OCI-LY1 (cell line): ENCODE measurements at regions not wholly inside any gene's neighbourhood (a gene's known extent, or its start where the extent isn't known, plus 50 kb on each side); places are given as distances from the start of the nearest gene placed in this dataset.

Experiments used
- EZH2 ChIP-seq: fragments of 200-600 bp; sonication (generic), shearing (Covaris generic); IDR thresholded peaks from 2 replicates; pipeline ENCODE4 v1.8.0; 2017; ENCODE audit warnings: borderline replicate concordance, mixed run types, mild to moderate bottlenecking, antibody characterized with exemption, low read length, moderate library complexity, mixed read lengths
- TF ChIP-seq, protein P1 (sequence below): fragments of 200-600 bp; sonication (generic), shearing (Covaris generic); IDR thresholded peaks from 2 replicates; pipeline ENCODE4 v1.5.1; 2017; ENCODE audit warnings: mild to moderate bottlenecking, antibody characterized with exemption, low read length, moderate library complexity, mixed read lengths

DNA sequence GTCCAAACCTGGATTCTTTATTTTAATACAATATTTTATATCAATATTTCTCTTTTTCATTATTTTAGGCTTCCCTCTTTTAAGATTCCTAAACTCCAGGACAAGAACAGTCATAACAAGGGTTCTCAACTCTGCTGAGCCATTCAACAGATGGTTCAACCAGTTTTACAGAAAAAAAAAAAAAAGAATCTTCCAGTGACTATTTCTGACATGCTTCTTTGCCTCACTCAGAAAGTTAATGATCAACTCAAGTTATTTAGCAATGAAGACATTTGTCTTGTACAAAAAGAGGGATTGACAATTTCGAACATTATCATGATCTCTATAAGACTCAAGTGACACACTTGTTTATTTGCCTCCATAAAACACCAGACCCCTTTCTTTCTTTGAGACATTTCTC is 282.6 kb upstream of the GRID2 start:
- TF ChIP-seq, protein P1, sequence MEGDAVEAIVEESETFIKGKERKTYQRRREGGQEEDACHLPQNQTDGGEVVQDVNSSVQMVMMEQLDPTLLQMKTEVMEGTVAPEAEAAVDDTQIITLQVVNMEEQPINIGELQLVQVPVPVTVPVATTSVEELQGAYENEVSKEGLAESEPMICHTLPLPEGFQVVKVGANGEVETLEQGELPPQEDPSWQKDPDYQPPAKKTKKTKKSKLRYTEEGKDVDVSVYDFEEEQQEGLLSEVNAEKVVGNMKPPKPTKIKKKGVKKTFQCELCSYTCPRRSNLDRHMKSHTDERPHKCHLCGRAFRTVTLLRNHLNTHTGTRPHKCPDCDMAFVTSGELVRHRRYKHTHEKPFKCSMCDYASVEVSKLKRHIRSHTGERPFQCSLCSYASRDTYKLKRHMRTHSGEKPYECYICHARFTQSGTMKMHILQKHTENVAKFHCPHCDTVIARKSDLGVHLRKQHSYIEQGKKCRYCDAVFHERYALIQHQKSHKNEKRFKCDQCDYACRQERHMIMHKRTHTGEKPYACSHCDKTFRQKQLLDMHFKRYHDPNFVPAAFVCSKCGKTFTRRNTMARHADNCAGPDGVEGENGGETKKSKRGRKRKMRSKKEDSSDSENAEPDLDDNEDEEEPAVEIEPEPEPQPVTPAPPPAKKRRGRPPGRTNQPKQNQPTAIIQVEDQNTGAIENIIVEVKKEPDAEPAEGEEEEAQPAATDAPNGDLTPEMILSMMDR, result no peak
- no peak for TF ChIP-seq EZH2
